Endothelial cell of hepatic sinusoid (primary cell): ENCODE measurements at regions not wholly inside any gene's neighbourhood (a gene's known extent, or its start where the extent isn't known, plus 50 kb on each side); places are given as distances from the start of the nearest gene placed in this dataset.
"Not testable (repeated sequence)": the region's sequence is repeated elsewhere in the genome, so short reads cannot be mapped to it uniquely, and the experiment has no call there.

Experiments used
- in situ Hi-C: cut with HindIII; loops from 2 replicates; pipeline ENCODE4 v1.10.0; 2017; ENCODE audit warnings: low sequenced_read_pairs

DNA sequence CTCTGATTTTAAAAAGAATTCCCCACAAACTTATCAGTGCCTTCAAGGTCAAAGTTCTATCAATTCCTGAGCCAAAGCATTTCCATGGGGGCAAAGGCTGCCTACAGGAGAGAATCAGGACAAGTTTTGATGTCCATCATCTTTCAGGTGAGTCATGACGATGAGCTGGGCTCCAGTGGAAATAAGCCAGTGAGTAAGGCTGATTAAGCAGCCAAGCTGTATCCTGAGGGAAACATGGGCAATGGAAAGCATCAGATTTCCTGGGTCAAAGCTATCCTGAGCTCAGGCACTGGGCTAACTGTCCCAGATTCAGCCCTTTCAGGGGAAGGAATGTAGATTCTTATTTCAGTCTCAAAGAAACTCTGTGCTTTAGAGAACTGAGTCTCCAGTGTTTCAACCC, 377.4 kb downstream of the CD109 start:
- in situ Hi-C loops = no loop called here

DNA sequence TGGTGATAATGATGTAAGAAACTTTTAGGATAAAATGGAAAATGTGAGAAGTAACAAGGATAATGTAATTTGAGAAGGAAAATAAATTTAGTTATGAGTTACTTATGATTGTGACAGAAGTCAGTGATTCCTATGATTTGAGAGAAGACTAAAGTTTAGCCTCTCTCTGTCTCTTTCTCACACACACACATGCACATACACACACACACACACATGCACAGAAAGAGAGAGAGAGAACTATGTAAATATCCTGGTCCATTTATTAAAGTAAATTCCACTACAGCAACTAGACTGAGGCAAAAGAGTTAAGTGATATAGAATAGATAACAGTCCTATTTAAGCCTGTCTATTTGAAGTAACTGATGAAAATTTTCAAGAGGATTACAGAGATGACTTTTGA, 375.2 kb downstream of the CD109 start:
- in situ Hi-C loops = no loop called here

DNA sequence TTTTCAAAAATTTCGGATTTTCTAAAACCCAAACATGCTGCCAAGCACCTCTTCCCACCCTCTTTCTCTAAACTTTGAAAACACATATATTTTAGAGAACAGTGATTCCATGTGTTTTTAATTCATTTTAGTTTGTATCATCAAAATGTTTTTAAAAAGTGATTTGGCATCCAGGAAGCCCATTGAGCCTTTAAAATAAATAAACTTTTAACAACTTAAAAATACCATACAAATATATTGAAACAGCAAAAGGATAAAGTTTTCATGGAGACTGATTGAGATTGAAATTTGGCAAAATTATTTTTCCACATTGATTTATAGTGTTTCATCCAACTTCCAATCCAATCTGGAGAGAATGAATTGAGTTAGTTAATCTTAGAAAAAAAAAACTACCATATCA, 374.7 kb downstream of the CD109 start:
- in situ Hi-C loops = no loop called here

DNA sequence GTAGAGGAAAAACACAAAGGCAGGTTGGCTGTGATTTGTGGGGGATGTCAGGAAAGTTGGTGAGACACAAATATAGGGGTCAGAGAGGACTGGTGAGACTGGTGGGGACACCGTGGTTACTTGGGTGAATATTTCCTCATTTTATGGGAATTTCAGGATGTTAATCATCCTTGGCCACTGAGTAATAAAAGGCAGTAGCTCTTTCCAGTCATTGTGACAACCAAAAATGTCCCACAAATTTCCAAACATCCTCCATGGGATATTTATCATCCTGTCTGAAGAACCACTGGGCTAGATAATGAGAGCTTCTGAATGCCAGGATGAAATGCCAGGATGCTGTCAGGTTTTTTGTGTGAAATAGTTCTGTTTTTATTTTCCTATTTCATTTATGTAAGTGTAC, 374.1 kb downstream of the CD109 start:
- in situ Hi-C loops = no loop called here

DNA sequence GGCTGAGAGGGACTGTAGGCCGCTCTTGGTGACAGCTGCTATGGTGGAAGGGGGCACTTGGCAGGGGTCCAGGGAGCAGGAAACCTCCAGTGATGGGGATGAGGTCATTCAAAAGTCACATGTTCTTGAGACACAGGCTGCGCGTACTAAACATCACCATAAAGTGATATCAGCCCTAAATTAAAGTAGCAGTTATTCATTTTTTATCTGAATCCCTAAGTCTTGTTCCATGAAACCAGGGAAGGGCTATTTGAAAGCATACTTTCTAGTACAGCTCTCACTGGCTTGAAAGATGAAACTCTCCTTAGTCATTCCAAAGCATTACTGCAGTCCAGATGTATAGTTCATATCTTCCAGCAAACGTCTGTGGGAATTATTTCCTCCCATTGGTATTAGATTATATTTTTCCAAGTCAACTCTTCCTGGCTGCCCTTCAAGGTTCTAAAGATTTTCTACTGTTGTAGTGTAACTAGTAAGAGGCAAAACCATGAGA, 373.1 kb downstream of the CD109 start:
- in situ Hi-C loops = no loop called here

DNA sequence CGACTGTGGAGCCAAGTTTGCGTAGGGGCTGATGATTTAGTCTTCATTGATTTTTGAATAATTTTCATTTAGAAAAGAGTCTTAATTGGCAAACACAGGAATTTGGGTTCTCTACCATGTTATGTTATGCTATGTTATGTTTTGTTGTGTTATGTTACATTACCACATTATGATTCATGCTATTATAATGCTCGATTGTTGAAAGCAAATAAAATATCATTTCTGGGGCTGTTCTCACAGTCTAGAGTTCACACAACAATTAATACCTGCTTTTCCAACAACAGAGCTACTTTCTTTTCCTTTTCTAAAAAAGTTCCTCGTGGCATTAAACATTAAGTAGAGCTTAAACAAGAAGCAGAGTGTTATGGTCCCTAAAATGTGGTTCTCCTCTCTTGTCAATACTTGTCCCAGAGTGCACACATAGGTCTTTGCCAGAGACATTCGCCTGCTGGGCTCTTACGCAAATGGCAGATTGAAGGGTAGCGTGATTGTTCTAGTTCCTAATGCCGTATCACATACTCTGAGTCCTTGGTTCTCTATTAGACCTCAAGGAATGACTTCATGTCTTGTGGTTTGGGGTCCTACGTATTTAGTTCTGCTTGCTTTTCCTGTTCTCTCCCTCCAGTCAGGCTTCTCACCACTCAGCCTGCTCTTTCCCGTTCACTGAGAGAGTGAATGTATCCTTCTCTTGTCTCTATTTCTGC, 370.3 kb downstream of the CD109 start:
- in situ Hi-C loops = no loop called here

DNA sequence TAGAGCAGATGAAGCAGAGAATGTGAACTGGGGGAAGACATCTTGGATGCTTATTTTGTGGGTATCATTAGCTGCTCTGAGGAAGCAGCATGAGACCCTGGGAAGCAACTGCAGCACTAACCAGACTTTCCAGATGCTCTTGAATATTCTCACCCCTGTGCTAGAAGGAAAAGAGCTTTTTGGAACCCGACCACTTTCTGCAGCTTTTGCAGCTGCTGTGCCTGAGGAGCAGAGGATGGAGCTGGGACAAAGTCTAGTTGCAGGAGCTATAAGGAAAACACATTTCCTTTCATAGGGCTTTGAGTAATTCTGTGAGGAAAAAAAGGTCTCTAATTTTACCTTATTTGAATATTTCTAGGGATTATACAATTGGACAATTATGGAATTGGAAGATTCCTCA, 369.7 kb downstream of the CD109 start:
- in situ Hi-C loops = no loop called here

DNA sequence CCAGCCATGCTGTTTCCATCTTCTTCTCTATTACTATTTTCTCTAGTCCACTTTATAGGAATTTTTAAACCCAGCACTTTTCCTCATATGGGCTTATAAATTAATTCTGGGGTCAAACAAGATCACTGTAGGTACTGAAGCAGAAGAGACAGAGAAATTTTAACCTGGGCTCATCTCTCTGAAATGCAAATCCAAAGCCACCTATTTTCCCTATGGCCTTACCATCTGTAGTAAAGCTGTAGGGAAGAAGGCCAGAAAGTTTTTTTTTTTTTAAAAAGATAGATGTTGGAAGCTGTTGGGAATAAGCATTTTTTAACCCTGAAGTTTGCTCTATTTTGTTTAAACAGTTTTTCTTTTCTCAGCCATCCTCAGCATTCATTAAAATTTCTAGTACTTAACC, 367.4 kb downstream of the CD109 start:
- in situ Hi-C loops = no loop called here

DNA sequence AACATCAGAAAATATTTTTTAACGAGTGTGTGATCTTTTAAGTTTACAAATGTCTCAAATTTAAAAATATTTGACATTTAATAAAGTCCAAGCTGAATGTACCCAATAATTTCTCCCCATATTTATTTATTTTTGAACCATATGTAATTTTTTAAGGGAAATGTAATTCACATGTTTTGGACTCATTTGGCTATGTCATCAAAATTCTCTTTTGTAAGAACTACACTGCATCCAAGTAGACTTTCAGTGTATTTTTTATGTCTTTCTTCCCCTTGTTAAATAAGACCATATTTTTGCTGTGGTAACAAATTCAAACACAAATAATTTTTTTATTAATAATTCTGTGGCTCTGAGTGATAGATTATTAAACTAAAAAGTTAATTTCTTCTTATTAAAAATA, 365.2 kb downstream of the CD109 start:
- in situ Hi-C loops = no loop called here

DNA sequence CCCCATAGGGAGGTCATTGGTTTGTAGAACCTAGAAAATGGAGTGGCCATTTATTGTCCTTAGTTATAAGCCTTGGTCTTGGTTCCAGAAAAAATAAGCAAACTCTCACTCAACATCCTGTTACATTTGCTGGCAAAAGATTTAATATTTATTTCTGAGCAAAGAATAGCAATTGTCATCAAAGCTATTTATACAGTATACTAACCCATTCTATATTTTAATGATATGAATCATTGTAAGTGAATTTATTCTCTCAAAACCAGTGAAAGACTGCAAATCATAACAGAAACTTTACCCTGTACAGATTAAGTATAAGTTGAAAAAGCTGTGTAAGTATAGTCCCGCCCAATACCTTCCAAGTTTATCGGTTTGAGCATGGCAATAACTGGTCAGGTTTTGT, 364.4 kb downstream of the CD109 start:
- in situ Hi-C loops = no loop called here

DNA sequence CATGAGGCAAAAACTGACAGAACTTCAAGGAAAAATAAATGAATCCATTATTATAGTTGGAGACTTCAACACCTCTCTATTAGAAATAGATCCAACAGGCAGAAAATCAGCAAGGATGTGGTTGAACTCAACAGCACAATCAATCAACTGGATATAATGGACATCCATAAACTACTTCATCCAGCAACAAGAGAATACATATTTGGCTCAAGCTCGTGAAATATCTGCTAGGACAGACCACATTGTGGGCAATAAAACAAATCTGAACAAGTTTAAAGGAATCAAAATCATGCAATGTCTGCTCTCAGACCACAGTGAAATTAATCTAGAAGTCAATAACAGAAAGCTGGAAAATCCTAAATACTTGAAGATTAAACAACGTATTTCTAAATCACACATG, 362.6 kb downstream of the CD109 start:
- in situ Hi-C loops = no loop called here

DNA sequence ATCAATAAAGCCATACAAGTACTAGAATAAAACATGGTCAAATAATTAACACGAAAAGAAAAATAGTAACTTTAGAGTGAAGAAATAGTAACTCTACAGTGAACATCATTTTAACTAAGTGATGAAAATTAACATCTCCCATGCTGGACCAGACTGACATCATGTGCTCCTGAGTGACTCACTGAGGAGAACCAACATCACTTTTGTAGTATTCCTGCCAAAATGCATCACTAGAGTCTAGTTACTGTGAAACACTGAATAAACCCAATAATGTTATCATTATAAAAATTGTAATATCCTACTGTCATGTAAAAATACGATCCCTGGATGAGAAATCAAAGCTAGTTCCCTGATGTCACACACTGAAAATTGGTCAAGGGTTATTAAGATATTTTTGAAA, 361.3 kb downstream of the CD109 start:
- in situ Hi-C loops = no loop called here

DNA sequence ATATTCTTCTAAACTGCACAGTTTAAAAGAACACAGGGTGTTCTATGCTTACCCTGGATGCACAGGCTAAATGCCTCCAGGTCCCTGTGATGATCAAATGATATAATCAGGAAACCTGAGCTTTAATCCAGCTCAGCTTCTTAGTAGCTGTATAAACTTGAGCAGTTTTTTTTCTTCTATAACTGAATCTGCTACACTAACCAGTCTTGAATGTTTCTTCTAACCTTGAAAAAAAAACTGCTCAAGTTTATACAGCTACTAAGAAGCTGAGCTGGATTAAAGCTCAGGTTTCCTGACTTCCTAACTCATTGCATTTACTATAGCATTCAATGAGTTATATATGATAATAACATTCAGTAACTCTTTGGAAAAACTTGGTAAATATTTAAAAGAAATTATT, 358.2 kb downstream of the CD109 start:
- in situ Hi-C loops = no loop called here

DNA sequence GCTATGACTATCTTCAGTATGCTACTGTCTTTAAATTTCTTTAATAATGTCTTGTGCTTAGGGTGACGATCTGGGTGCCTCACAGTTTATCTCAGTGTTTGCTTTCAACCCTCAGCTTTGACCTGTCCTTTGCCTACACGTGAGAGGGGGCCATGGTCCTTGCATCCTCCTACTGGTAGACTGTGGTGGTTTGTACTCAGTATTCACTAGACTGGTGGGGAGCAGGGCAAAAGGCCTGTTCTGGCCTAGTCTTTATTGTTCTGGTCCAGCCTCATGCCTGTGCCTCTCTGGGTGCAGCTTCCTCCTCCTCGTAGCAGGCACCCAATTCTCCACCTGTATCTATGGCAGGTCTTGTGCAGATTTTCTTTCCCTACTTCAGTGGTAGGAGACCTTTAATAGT, 354.9 kb downstream of the CD109 start:
- in situ Hi-C loops = no loop called here

DNA sequence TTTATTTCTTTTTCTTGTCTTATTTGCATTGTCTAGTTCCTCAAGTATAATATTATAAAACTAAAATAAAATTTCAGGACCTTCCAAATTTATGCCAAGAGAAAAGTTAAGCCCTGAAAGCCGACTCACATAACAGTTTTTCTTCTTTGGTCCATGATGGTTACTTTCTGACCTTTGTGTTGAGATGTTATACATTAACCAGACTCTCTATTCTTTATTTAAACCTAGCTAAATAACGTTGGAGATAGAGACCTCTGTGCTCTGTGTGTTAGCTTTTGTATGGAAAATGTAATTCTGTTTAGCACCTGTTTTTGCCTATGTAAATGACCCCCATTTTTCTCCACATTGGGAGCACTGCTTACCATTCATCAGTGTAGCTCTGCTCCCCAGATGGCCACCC, 352.4 kb downstream of the CD109 start:
- in situ Hi-C loops = no loop called here

DNA sequence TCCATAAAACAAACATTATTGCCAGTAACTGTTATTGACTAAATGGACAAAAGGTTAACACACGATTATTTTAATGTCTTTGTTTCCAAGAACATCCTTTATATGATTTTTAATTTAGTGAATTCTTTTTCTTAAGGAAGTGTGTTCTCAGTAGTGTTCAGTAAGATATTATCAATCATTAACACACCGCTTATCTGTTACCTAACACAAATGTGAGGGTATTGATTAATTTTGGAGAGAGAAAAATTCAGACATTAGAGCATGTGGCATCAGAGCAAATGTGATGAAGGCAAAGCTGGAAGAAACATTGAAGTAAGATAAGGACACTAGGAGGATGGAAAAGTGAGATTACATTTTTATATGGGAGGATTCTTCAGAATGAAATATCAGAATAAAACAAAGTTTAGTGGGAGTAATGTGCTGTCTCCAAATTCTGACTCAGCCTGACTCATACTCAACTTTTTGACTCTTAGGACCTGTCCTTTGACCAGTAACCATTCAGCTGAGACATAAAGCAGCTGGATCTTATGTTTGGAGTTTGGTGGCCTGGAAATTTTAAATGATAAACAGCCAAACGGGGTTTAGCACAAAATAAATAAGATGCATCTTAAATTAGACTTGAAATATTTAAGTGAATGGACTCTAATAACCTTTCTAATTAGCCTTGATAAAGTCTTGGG, 348.6 kb downstream of the CD109 start:
- in situ Hi-C loops = no loop called here

DNA sequence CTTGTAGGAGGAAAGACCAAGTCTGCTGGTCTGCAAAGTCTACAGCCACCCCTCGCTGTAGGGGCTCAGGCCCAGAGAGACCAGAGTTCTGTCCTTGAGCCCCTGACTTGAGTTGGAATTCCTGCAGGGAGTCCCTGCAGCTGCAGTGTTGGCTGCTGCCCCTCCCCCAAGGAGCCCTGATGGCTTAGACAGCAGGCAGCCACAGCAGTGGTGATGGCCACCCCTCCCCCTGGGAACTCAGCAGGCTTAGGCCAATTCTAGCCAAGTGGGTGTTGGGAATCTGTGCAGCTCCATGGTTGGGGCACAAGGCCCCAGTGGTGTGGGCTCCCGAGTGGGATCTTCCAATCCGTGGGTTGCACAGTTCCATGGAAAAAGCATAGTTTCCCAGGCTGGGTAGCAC, 345.4 kb downstream of the CD109 start:
- in situ Hi-C loops = no loop called here

DNA sequence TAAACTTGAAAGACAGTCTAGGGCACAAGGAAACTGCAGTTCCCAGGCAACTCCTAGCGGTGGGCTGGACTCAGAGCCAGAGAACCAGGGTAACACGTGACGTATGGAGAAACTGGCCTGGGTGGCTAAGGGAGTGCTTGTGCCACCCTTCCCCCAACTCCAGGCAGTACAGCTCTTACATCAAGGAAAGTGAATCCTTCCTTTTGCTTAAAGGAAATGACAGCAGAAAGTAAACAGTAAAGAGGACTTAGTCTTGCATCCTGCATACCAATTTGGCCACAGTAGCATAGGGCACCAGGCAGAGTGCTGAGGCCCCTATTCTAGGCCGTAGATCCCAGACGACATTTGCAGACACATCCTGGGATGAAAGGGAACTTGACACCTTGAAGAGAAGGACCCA, 322.8 kb downstream of the CD109 start:
- in situ Hi-C loops = no loop called here

DNA sequence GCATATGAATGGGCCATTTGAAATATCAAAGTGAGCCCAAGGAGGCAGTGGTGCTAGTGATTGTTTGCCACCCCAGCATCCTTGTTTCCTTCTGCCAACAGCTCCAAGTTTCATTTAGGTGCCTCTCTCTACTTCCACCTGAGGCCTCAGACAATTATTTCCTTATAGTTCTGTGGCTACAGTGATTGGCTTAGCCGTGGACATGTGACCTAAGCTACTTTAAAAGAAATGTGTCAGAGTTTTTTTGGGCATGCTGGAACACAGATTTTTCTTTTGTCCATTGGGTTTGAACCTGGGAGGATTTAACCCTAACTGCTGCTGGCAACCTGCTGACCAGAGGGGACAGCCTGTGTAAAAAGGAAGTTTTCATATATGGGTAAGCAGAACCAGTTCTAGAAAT, 319.4 kb downstream of the CD109 start:
- in situ Hi-C loops = no loop called here

DNA sequence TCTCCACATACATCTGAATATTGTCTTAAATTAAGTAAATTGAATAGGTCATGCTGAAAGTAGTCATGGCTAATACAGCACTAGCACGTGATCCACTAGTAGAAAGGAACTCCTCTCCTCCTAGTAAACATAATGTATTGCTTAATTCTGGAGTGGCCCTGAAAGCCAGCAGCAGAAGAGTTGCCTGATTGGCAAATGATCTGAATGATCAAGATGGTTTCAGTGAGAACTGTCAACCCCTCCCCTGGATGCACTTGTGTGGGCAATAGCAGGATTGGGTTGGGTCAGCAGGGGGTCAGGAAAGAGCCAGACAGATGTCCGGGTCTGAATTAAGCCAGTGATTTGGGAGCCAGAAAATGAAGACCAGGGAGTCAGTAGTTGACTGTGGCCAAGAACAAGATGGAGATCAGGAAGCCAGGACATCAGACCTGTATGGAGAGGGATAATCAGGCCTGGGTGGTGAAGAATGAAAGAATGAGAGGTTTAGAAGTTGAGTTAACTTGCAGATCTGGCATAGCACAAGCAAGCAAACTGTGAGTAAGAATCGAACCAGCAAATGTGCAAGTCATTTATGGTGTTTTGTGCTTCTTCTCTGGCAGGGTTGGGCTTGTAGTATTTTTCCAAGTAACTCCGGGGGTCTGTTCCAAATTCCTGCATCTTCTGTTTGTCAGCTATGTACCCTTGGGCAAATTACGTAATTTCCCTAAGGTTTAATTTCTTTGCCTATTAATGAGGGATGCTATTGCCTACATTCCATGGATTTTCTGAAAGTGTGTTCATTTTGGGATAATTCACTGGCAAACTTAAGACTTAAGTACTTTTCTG, 304.9 kb downstream of the CD109 start:
- in situ Hi-C loops = no loop called here

DNA sequence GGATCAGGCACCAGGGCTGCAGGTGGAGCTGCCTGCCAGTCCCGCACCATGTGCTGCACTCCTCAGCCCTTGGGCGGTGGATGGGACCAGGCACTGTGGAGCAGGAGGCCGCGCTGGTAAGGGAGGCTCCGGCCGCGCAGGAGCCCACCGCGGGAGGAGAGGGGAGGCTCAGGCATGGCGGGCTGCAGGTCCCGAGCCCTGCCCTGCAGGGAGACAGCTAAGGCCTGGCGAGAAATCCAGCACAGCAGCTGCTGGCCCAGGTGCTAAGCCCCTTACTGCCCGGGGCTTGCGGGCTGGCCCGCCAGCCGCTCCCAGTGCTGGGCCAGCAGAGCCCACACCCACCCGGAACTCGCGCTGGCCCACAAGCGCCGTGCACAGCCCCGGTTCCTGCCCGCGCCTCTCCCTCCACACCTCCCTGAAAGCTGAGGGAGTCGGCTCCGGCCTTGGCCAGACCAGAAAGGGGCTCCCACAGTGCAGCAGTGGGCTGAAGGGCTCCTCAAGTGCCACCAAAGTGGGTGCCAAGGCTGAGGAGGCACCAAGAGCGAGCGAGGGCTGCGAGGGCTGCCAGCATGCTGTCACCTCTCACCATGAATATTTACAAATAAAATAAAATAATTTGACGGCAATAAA, 294.7 kb downstream of the CD109 start:
- in situ Hi-C loops = not testable (repeated sequence)
